Endothelial cell of umbilical vein (primary cell): ENCODE measurements at regions not wholly inside any gene's neighbourhood (a gene's known extent, or its start where the extent isn't known, plus 50 kb on each side); places are given as distances from the start of the nearest gene placed in this dataset.

Experiments used
- BruUV-seq: library from RNA; stranded (reverse); fragments of 400-500 nt; replicated peaks from 2 replicates; lab custom pipeline; 2021; lab: Mats Ljungman, UMichigan
- CTCF ChIA-PET: fragments of 300-600, 350-600 bp; sonication (Branson Sonifier 250); formaldehyde crosslinking; loops from one replicate; lab custom pipeline; 2021; ENCODE audit warnings: antibody characterized with exemption, inconsistent platforms; lab: Charles Lee
- POLR2A ChIA-PET: fragments of 300-600, 350-600 bp; sonication (Branson Sonifier 250); formaldehyde crosslinking; loops from one replicate; lab custom pipeline; 2021; ENCODE audit warnings: antibody characterized with exemption, inconsistent platforms; lab: Charles Lee
- DNase-seq: peaks from one replicate; pipeline ENCODE4 v3.0.0-alpha.2; 2011; ENCODE audit warnings: low read depth, low spot score
- FAIRE-seq: peaks from 2 replicates; lab custom pipeline; 2011; peaks lifted over from hg19 to GRCh38; lab: Jason Lieb, UNC
- H2AFZ ChIP-seq: 2 replicates; pipeline ENCODE4 v1.6.0; 2012; ENCODE audit warnings: low read depth, low read length, control low read depth, inconsistent platforms
- H3K27ac ChIP-seq: 2 replicates; pipeline ENCODE4 v1.5.1; 2011; ENCODE audit warnings: low read depth, mild to moderate bottlenecking, control low read depth, low read length, moderate library complexity; ENCODE audit not compliant: insufficient read depth
- H3K27me3 ChIP-seq, 2 experiments: 2 replicates each; pipeline versions ENCODE4 v1.6.0 to v1.6.1; 2011; ENCODE audit warnings: low read length in 2 of 2, mixed read lengths in 1 of 2; ENCODE audit not compliant: control insufficient read depth in 2 of 2, insufficient read depth in 2 of 2
- H3K36me3 ChIP-seq, 2 experiments: 2 replicates in 1 of 2; 3 replicates in 1 of 2; pipeline ENCODE4 v1.5.1; 2011; ENCODE audit warnings: low read length in 2 of 2, mild to moderate bottlenecking in 1 of 2, moderate library complexity in 1 of 2; ENCODE audit not compliant: control insufficient read depth in 2 of 2, insufficient read depth in 2 of 2; ENCODE audit errors: extremely low read depth in 1 of 2
- H3K4me1 ChIP-seq: 3 replicates; pipeline ENCODE4 v1.5.1; 2011; ENCODE audit warnings: mild to moderate bottlenecking, low read length; ENCODE audit not compliant: control insufficient read depth, insufficient read depth; ENCODE audit errors: extremely low read depth
- H3K4me2 ChIP-seq: 2 replicates; pipeline ENCODE4 v1.6.1; 2011; ENCODE audit warnings: low read length, control low read depth, mixed read lengths; ENCODE audit not compliant: insufficient read depth
- H3K4me3 ChIP-seq, 3 experiments: fragments of 200-600 bp in 1 of 3; sonication (generic), shearing (Covaris generic) in 1 of 3; replicated peaks in 1 of 3; 2 replicates each; pipeline ENCODE4 v1.5.1; 2011 to 2016; ENCODE audit warnings: control low read depth in 3 of 3, low read length in 3 of 3, mild to moderate bottlenecking in 2 of 3, inconsistent platforms in 1 of 3, low read depth in 1 of 3, moderate library complexity in 1 of 3; ENCODE audit not compliant: insufficient read depth in 1 of 3
- H3K79me2 ChIP-seq: 2 replicates; pipeline ENCODE4 v1.6.0; 2012; ENCODE audit warnings: low read length, inconsistent platforms; ENCODE audit not compliant: control insufficient read depth, insufficient read depth
- H3K9ac ChIP-seq: replicated peaks from 2 replicates; pipeline ENCODE3; 2011; ENCODE audit warnings: low read length, control low read depth; ENCODE audit not compliant: insufficient read depth; ENCODE audit errors: extremely low read depth
- H3K9me1 ChIP-seq: replicated peaks from 3 replicates; pipeline ENCODE4 v1.6.0; 2011; ENCODE audit warnings: mild to moderate bottlenecking, low read length; ENCODE audit not compliant: control insufficient read depth, insufficient read depth; ENCODE audit errors: extremely low read depth
- H3K9me3 ChIP-seq: replicated peaks from 2 replicates; pipeline ENCODE4 v1.5.1; 2012; ENCODE audit warnings: low read length, inconsistent platforms; ENCODE audit not compliant: control insufficient read depth, insufficient read depth
- H4K20me1 ChIP-seq: replicated peaks from 2 replicates; pipeline ENCODE3; 2011; ENCODE audit warnings: mild to moderate bottlenecking, low read length; ENCODE audit not compliant: control insufficient read depth, insufficient read depth; ENCODE audit errors: extremely low read depth
- EZH2 ChIP-seq: IDR thresholded peaks from 2 replicates; pipeline ENCODE4 v1.6.1; 2012; ENCODE audit warnings: borderline replicate concordance, low read depth, mild to moderate bottlenecking, moderate library complexity, low read length, inconsistent platforms; ENCODE audit not compliant: severe bottlenecking
- FOS ChIP-seq: IDR thresholded peaks from 2 replicates; pipeline ENCODE4 v1.6.1; 2011; ENCODE audit warnings: mild to moderate bottlenecking, low read length, moderate library complexity, borderline replicate concordance; ENCODE audit not compliant: insufficient read depth
- GATA2 ChIP-seq: IDR thresholded peaks from 2 replicates; pipeline ENCODE4 v1.7.0; 2011; ENCODE audit warnings: low read depth, mild to moderate bottlenecking, moderate library complexity, mixed read lengths, low read length; ENCODE audit not compliant: insufficient read length, insufficient read depth
- JUN ChIP-seq: IDR thresholded peaks from 2 replicates; pipeline ENCODE4 v1.6.1; 2011; ENCODE audit warnings: borderline replicate concordance, low read depth; ENCODE audit not compliant: insufficient read length, insufficient read depth
- MAX ChIP-seq: IDR thresholded peaks from 2 replicates; pipeline ENCODE4 v1.6.1; 2011; ENCODE audit not compliant: insufficient read depth, insufficient read length
- MYC ChIP-seq: IDR thresholded peaks from one replicate; pipeline ENCODE4 v1.6.1; 2011; ENCODE audit warnings: mild to moderate bottlenecking, low read depth, low read length
- POLR2A ChIP-seq: IDR thresholded peaks from 2 replicates; pipeline ENCODE4 v1.6.1; 2012; ENCODE audit warnings: low read depth, mild to moderate bottlenecking, control low read depth, low read length
- POLR2AphosphoS5 ChIP-seq: IDR thresholded peaks from 2 replicates; pipeline ENCODE4 v1.6.1; 2012; ENCODE audit warnings: low read depth, mild to moderate bottlenecking, control low read depth, low read length, moderate library complexity; ENCODE audit not compliant: insufficient read depth
- dilution Hi-C: fragments of 300-500 bp; cut with MboI; formaldehyde crosslinking; loops from one replicate; pipeline ENCODE4 v1.15.0; 2019; ENCODE audit warnings: low sequenced_read_pairs; ENCODE audit not compliant: extremely low pct_ligation_motif_present
- intact Hi-C: fragments of 100-400 bp; cut with micrococcal nuclease; formaldehyde crosslinking; loops from one replicate; pipeline ENCODE4 v1.10.0; 2022
- TF ChIP-seq, protein P1 (sequence below), 2 donors: IDR thresholded peaks; 1 replicate in 1 of 2; 2 replicates in 1 of 2; pipeline ENCODE4 v1.5.1; 2011; ENCODE audit warnings: low read length in 2 of 2, mild to moderate bottlenecking in 2 of 2, moderate library complexity in 2 of 2, control low read depth in 1 of 2, inconsistent platforms in 1 of 2, low read depth in 1 of 2; ENCODE audit not compliant: insufficient read depth in 1 of 2; ENCODE audit errors: extremely low read depth in 1 of 2

DNA sequence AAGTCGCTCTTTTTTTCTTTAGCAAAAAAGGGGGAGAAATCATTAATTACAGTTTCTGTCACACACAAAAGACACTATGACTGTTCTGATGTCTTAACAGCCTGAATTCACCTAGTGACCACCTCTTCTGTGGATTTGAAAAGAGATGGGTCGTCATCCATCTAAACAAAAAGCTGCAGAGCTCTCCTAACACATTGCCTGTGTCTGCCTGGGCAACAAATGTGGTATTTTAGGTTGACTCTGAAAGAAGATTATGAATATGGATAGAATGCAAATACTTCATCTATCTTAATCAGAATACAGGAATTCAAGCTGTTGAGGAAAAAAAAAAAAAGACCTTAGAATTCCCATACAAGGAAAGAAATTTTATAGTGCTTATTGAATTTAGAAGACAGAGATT lies 304.4 kb upstream of the ADGRL2 start:
- POLR2A ChIA-PET: no interaction called here
- H2AFZ ChIP-seq: no peak overlapping the region
- H3K4me3 ChIP-seq: no peak overlapping the region
- BruUV-seq: no TSS peak
- no peak overlapping the region for H3K27ac ChIP-seq
- dilution Hi-C loops (no loop called here), intact Hi-C loops (no loop called here)
- CTCF ChIA-PET: interaction anchor here (0.6 to 0.9 kb wide), 2 partner anchors 16 to 579 kb away, joined by 3 to 4 read pairs; no protein-coding TSS in a partner anchor
- no peaks in the 10 kb centered on the region for H3K79me2 ChIP-seq
- no peaks in the 10 kb centered on the region for H3K4me1 ChIP-seq
- FAIRE-seq: no peak
- H3K27me3 ChIP-seq: peaks cover 0 to 1% of the 10 kb centered on the region in 2 experiments
- H3K9me1 ChIP-seq: no peaks in the 10 kb centered on the region
- no peaks in the 10 kb centered on the region for H3K36me3 ChIP-seq
- no peak overlapping the region for H3K4me2 ChIP-seq
- TF ChIP-seq POLR2AphosphoS5: no peak
- TF ChIP-seq EZH2: no peak
- TF ChIP-seq FOS: no peak
- TF ChIP-seq JUN: no peak
- no peak for TF ChIP-seq POLR2A
- TF ChIP-seq MYC: no peak
- TF ChIP-seq, protein P1, sequence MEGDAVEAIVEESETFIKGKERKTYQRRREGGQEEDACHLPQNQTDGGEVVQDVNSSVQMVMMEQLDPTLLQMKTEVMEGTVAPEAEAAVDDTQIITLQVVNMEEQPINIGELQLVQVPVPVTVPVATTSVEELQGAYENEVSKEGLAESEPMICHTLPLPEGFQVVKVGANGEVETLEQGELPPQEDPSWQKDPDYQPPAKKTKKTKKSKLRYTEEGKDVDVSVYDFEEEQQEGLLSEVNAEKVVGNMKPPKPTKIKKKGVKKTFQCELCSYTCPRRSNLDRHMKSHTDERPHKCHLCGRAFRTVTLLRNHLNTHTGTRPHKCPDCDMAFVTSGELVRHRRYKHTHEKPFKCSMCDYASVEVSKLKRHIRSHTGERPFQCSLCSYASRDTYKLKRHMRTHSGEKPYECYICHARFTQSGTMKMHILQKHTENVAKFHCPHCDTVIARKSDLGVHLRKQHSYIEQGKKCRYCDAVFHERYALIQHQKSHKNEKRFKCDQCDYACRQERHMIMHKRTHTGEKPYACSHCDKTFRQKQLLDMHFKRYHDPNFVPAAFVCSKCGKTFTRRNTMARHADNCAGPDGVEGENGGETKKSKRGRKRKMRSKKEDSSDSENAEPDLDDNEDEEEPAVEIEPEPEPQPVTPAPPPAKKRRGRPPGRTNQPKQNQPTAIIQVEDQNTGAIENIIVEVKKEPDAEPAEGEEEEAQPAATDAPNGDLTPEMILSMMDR (IDR thresholded peaks at IDR 0.05; ENCODE audit: extremely low read depth in 1 of 2, insufficient read depth in 1 of 2, low read depth in 1 of 2, low read length in 2 of 2): no peak
- TF ChIP-seq MAX: no peak
- TF ChIP-seq GATA2: no peak
- H4K20me1 ChIP-seq: no peaks in the 10 kb centered on the region
- H3K9ac ChIP-seq: no peak overlapping the region
- DNase-seq: no peak
- no peaks in the 10 kb centered on the region for H3K9me3 ChIP-seq
